Smooth muscle cell (in vitro differentiated cells): ENCODE measurements at regions not wholly inside any gene's neighbourhood (a gene's known extent, or its start where the extent isn't known, plus 50 kb on each side); places are given as distances from the start of the nearest gene placed in this dataset.

Experiments
- DNase-seq: peaks from one replicate; lab custom pipeline; 2025; ENCODE audit not compliant: unreplicated experiment; lab: John Stamatoyannopoulos, UW
- H2AFZ ChIP-seq: fragments of 200-600 bp; sonication (generic); 2 replicates; pipeline ENCODE4 v1.6.0; 2016; ENCODE audit warnings: antibody characterized with exemption, low read depth, mild to moderate bottlenecking
- H3F3A ChIP-seq: fragments of 200-600 bp; sonication (generic); 2 replicates; pipeline ENCODE4 v1.6.0; 2017; ENCODE audit warnings: antibody characterized with exemption, low read depth
- H3K27ac ChIP-seq: fragments of 200-600 bp; sonication (generic); 2 replicates; pipeline ENCODE4 v1.5.1; 2016; ENCODE audit warnings: low read depth, mild to moderate bottlenecking
- H3K27me3 ChIP-seq: fragments of 200-600 bp; sonication (generic); 2 replicates; pipeline ENCODE4 v1.6.1; 2016; ENCODE audit warnings: low read depth, mild to moderate bottlenecking
- H3K36me3 ChIP-seq: fragments of 200-600 bp; sonication (generic); 2 replicates; pipeline ENCODE4 v1.5.1; 2016; ENCODE audit warnings: low read depth
- H3K4me1 ChIP-seq: fragments of 200-600 bp; sonication (generic); 2 replicates; pipeline ENCODE4 v1.5.1; 2016; ENCODE audit warnings: low read depth
- H3K4me2 ChIP-seq: fragments of 200-600 bp; sonication (generic); 2 replicates; pipeline ENCODE4 v1.6.0; 2016; ENCODE audit warnings: mild to moderate bottlenecking
- H3K4me3 ChIP-seq: fragments of 200-600 bp; sonication (generic); 2 replicates; pipeline ENCODE4 v1.5.1; 2016; ENCODE audit warnings: mild to moderate bottlenecking
- H3K79me2 ChIP-seq: fragments of 200-600 bp; sonication (generic); 2 replicates; pipeline ENCODE4 v1.6.0; 2016; ENCODE audit warnings: low read depth, mild to moderate bottlenecking
- H3K9ac ChIP-seq: fragments of 200-600 bp; sonication (generic); 2 replicates; pipeline ENCODE4 v1.6.0; 2016; ENCODE audit warnings: low read depth
- H3K9me3 ChIP-seq: fragments of 200-600 bp; sonication (generic); replicated peaks from 2 replicates; pipeline ENCODE4 v1.5.1; 2016; ENCODE audit warnings: low read depth
- H4K20me1 ChIP-seq: fragments of 200-600 bp; sonication (generic); 2 replicates; pipeline ENCODE4 v1.6.0; 2016; ENCODE audit warnings: low read depth
- CTCF ChIP-seq: fragments of 200-600 bp; sonication (generic); IDR thresholded peaks from 2 replicates; pipeline ENCODE4 v1.5.1; 2017; ENCODE audit warnings: borderline replicate concordance, mild to moderate bottlenecking, antibody characterized with exemption; ENCODE audit not compliant: insufficient read depth, poor library complexity, severe bottlenecking
- WGBS: methylation state at CpG from one replicate; pipeline ENCODE4 v1.1.7; 2016; ENCODE audit warnings: low lambda C conversion rate; 5-methylcytosine and 5-hydroxymethylcytosine counted together

- WGBS: 65% methylated on average over 6 of the region's 6 CpGs
- no peak overlapping the region for H3K4me2 ChIP-seq
Measured at GRCh38 chr14:66081594-66082376, 404.4 kb upstream of the CCDC196 start.

DNA sequence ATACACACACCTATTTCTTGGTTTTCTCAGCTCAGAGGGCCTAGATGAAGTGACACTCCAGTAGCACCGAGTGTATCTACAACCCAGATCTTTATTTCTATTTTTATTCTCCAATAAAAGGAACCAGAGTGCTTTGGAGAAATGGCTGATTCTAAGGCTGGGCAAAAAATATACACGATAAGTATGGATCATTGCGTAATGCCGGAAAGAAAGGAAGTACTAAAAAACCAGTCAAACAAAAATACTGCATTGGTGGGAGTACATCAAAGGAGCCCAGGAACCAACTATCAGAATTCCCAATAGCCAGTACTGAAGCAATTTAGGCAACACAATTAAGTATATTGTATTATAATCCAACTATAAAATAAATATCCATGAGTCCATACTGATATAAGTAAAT, 400.9 kb upstream of the CCDC196 start:
- no peaks in the 10 kb centered on the region for H3K4me1 ChIP-seq
- H3K27me3 ChIP-seq: no peaks in the 10 kb centered on the region
- H2AFZ ChIP-seq: no peak overlapping the region
- no peaks in the 10 kb centered on the region for H3K36me3 ChIP-seq
- no peak overlapping the region for H3K27ac ChIP-seq
- no peak overlapping the region for H3K4me3 ChIP-seq
- no peaks in the 10 kb centered on the region for H3K79me2 ChIP-seq
- H3K4me2 ChIP-seq: no peak overlapping the region
- no peaks in the 10 kb centered on the region for H4K20me1 ChIP-seq
- WGBS: 86% methylated on average over 4 of the region's 4 CpGs
- H3F3A ChIP-seq: no peaks in the 10 kb centered on the region
- DNase-seq: no peak
- H3K9me3 ChIP-seq: no peaks in the 10 kb centered on the region
- TF ChIP-seq CTCF: no peak
- H3K9ac ChIP-seq: no peak overlapping the region

More at GRCh38 chr14:66081594-66082376, 404.4 kb upstream of the CCDC196 start:
- Histone ChIP-seq H3K27ac (no peak overlapping the region), H3K9ac (no peak overlapping the region), H3F3A (no peaks in the 10 kb centered on the region), H3K9me3 (no peaks in the 10 kb centered on the region), H2AFZ (no peak overlapping the region), H3K4me3 (no peak overlapping the region), H3K27me3 (peaks cover 19% of the 10 kb centered on the region), H3K4me1 (no peaks in the 10 kb centered on the region), H3K79me2 (no peaks in the 10 kb centered on the region), H4K20me1 (no peaks in the 10 kb centered on the region), H3K36me3 (no peaks in the 10 kb centered on the region)
- TF ChIP-seq CTCF: no peak
- DNase-seq: no peak

GRCh38 chr14:66085665-66086064, 400.5 kb upstream of the CCDC196 start:
- H3K27ac ChIP-seq: no peak overlapping the region
- no peaks in the 10 kb centered on the region for H3K27me3 ChIP-seq
- H3K9ac ChIP-seq: no peak overlapping the region
- no peak overlapping the region for H2AFZ ChIP-seq
- H3K4me1 ChIP-seq: no peaks in the 10 kb centered on the region
- no peaks in the 10 kb centered on the region for H3K9me3 ChIP-seq
- WGBS: 96% methylated on average over 8 of the region's 8 CpGs
- H3K4me2 ChIP-seq: no peak overlapping the region
- no peak for DNase-seq
- H4K20me1 ChIP-seq: no peaks in the 10 kb centered on the region
- H3F3A ChIP-seq: no peaks in the 10 kb centered on the region
- H3K36me3 ChIP-seq: no peaks in the 10 kb centered on the region
- no peaks in the 10 kb centered on the region for H3K79me2 ChIP-seq
- TF ChIP-seq CTCF: no peak
- no peak overlapping the region for H3K4me3 ChIP-seq

GRCh38 chr14:66087231-66087630, 398.9 kb upstream of the CCDC196 start:
- Histone ChIP-seq H3F3A (no peaks in the 10 kb centered on the region), H3K4me1 (no peaks in the 10 kb centered on the region), H3K79me2 (no peaks in the 10 kb centered on the region), H3K27ac (no peak overlapping the region), H2AFZ (no peak overlapping the region), H3K36me3 (no peaks in the 10 kb centered on the region), H3K27me3 (peaks cover 7% of the 10 kb centered on the region), H4K20me1 (no peaks in the 10 kb centered on the region), H3K4me3 (no peak overlapping the region), H3K4me2 (no peak overlapping the region), H3K9ac (no peak overlapping the region), H3K9me3 (no peaks in the 10 kb centered on the region)
- TF ChIP-seq CTCF: no peak
- DNase-seq: no peak
- 19% methylated on average over 4 of the region's 4 CpGs for WGBS
